Tibial nerve (tissue), 3 donors: ENCODE measurements at regions not wholly inside any gene's neighbourhood (a gene's known extent, or its start where the extent isn't known, plus 50 kb on each side); places are given as distances from the start of the nearest gene placed in this dataset.

ENCODE experiments used
- CTCF ChIP-seq, 5 experiments: fragments of 200-600 bp in 3 of 5; fragments of 450-650 bp in 2 of 5; sonication (generic) in 3 of 5; IDR thresholded peaks; one replicate each; pipeline ENCODE4 v1.5.1; 2016 to 2019; ENCODE audit warnings: antibody characterized with exemption in 5 of 5, mild to moderate bottlenecking in 3 of 5, moderate library complexity in 2 of 5
- POLR2A ChIP-seq, 2 donors: fragments of 450-650 bp; IDR thresholded peaks; one replicate each; pipeline ENCODE4 v1.6.1; 2017; ENCODE audit warnings: antibody characterized with exemption in 2 of 2, mild to moderate bottlenecking in 2 of 2, moderate library complexity in 2 of 2

GRCh38 chr14:55851301-55851700 is 266.9 kb upstream of the PELI2 start:
- no peak for TF ChIP-seq CTCF (IDR thresholded peaks at IDR 0.05)
- TF ChIP-seq POLR2A (IDR thresholded peaks at IDR 0.05), result no peak
